ENCODE measurements at regions not wholly inside any gene's neighbourhood (a gene's known extent, or its start where the extent isn't known, plus 50 kb on each side); places are given as distances from the start of the nearest gene placed in this dataset.

GRCh38 chr2:145108959-145109710 lies 589.2 kb upstream of the ZEB2 start:
- Histone ChIP-seq H3K9ac (ENCODE audit: low read depth, low read length) (no peak overlapping the region), H3K9me3 (ENCODE audit: control insufficient read depth, insufficient read depth, low read length) (no peaks in the 10 kb centered on the region), H3K27ac (ENCODE audit: low read depth, low read length) (no peak overlapping the region), H3K36me3 (ENCODE audit: control insufficient read depth, insufficient read depth, low read length) (no peaks in the 10 kb centered on the region), H3K27me3 (ENCODE audit: control insufficient read depth, insufficient read depth, low read length) (no peaks in the 10 kb centered on the region), H3K4me1 (ENCODE audit: control insufficient read depth, insufficient read depth, low read length) (peaks cover 6% of the 10 kb centered on the region; the same call in 1 of the 2 replicates), H3K4me3 (ENCODE audit: low read depth, low read length) (no peak overlapping the region)

DNA sequence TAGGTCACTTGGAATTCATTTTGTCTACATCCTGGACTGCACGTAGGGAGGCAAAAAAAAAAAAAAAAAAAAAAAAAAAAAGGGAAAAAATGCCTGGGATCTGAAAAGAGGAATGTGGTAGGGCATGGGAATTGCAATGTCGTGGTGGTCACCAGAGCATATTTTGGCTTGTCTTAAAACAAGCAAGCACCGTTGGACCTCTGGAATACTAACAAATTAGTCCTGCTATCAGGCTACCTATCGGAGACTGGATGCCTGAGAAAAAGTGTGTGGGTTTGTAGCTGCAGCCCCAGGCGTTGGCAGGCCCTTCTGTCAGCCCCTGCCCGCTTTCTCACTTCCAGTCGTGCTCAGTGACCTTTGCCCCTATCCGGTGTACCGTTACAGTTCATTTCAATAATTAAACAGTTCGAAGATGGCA lies 588.5 kb upstream of the ZEB2 start:
- peaks cover 6% of the 10 kb centered on the region; the same call in 1 of the 2 replicates for H3K4me1 ChIP-seq (ENCODE audit: control insufficient read depth, insufficient read depth, low read length)
- no peak overlapping the region for H3K27ac ChIP-seq (ENCODE audit: low read depth, low read length)
- H3K9ac ChIP-seq (ENCODE audit: low read depth, low read length): no peak overlapping the region
- H3K9me3 ChIP-seq (ENCODE audit: control insufficient read depth, insufficient read depth, low read length): no peaks in the 10 kb centered on the region
- H3K36me3 ChIP-seq (ENCODE audit: control insufficient read depth, insufficient read depth, low read length): no peaks in the 10 kb centered on the region
- no peaks in the 10 kb centered on the region for H3K27me3 ChIP-seq (ENCODE audit: control insufficient read depth, insufficient read depth, low read length)
- H3K4me3 ChIP-seq (ENCODE audit: low read depth, low read length): no peak overlapping the region

DNA sequence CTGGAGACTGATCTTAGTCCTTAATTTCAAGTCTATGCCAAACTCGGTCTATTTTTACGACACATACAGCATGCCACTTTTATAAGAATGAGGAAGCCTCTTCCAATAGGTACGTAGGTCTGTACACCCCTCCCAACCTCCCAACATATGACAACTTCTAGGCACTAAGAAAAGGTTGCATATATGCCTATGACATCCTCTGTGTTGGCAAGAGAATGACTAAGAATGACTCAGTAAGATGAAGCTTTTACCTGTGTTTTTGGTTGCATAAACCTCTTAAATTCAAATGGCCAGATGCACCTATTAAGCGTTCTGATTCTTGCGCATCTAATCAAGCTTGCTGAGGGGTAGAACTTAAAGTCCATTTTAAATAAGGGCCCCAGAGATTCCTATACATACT lies 586.4 kb upstream of the ZEB2 start:
- Histone ChIP-seq H3K27ac (ENCODE audit: low read depth, low read length) (no peak overlapping the region), H3K27me3 (ENCODE audit: control insufficient read depth, insufficient read depth, low read length) (no peaks in the 10 kb centered on the region), H3K9ac (ENCODE audit: low read depth, low read length) (no peak overlapping the region), H3K4me1 (ENCODE audit: control insufficient read depth, insufficient read depth, low read length) (peaks cover 3% of the 10 kb centered on the region; the same call in 1 of the 2 replicates), H3K9me3 (ENCODE audit: control insufficient read depth, insufficient read depth, low read length) (no peaks in the 10 kb centered on the region), H3K4me3 (ENCODE audit: low read depth, low read length) (no peak overlapping the region), H3K36me3 (ENCODE audit: control insufficient read depth, insufficient read depth, low read length) (no peaks in the 10 kb centered on the region)

DNA sequence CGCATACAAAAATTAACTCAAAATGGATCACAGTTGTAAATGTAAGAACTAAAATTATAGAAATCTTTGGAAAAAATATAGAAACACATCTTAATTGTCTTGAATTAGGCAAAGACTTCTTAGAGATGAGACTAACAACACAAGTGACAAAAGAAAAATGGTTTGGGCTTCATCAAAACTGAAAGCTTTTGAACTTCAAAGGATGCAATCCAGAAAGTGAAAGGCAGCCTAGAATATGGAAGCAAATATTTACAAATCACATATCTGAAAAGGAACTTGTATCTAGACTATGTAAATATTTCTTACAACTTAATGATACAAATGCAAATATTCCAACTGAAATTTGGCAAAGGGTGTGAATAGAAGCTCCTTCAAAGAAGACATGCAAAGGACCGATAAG lies 582.8 kb upstream of the ZEB2 start:
- H3K36me3 ChIP-seq (ENCODE audit: control insufficient read depth, insufficient read depth, low read length): no peaks in the 10 kb centered on the region
- H3K27ac ChIP-seq (ENCODE audit: low read depth, low read length): no peak overlapping the region
- no peak overlapping the region for H3K4me3 ChIP-seq (ENCODE audit: low read depth, low read length)
- no peak overlapping the region for H3K9ac ChIP-seq (ENCODE audit: low read depth, low read length)
- H3K9me3 ChIP-seq (ENCODE audit: control insufficient read depth, insufficient read depth, low read length): no peaks in the 10 kb centered on the region
- H3K4me1 ChIP-seq (ENCODE audit: control insufficient read depth, insufficient read depth, low read length): no peaks in the 10 kb centered on the region
- no peaks in the 10 kb centered on the region for H3K27me3 ChIP-seq (ENCODE audit: control insufficient read depth, insufficient read depth, low read length)

- no peaks in the 10 kb centered on the region for H3K4me1 ChIP-seq (ENCODE audit: control insufficient read depth, insufficient read depth, low read length)
Measured at GRCh38 chr2:145100301-145100700, 580.4 kb upstream of the ZEB2 start.

GRCh38 chr2:145096582-145096981 lies 576.7 kb upstream of the ZEB2 start:
- H3K9me3 ChIP-seq (ENCODE audit: control insufficient read depth, insufficient read depth, low read length): no peaks in the 10 kb centered on the region
- H3K4me3 ChIP-seq (ENCODE audit: low read depth, low read length): no peak overlapping the region
- no peaks in the 10 kb centered on the region for H3K27me3 ChIP-seq (ENCODE audit: control insufficient read depth, insufficient read depth, low read length)
- no peak overlapping the region for H3K9ac ChIP-seq (ENCODE audit: low read depth, low read length)
- no peak overlapping the region for H3K27ac ChIP-seq (ENCODE audit: low read depth, low read length)
- H3K36me3 ChIP-seq (ENCODE audit: control insufficient read depth, insufficient read depth, low read length): no peaks in the 10 kb centered on the region
- H3K4me1 ChIP-seq (ENCODE audit: control insufficient read depth, insufficient read depth, low read length): no peaks in the 10 kb centered on the region

More at GRCh38 chr2:145100301-145100700, 580.4 kb upstream of the ZEB2 start:
- no peaks in the 10 kb centered on the region for H3K9me3 ChIP-seq (ENCODE audit: control insufficient read depth, insufficient read depth, low read length)
- H3K9ac ChIP-seq (ENCODE audit: low read depth, low read length): no peak overlapping the region
- no peak overlapping the region for H3K4me3 ChIP-seq (ENCODE audit: low read depth, low read length)
- no peaks in the 10 kb centered on the region for H3K27me3 ChIP-seq (ENCODE audit: control insufficient read depth, insufficient read depth, low read length)
- no peak overlapping the region for H3K27ac ChIP-seq (ENCODE audit: low read depth, low read length)
- no peaks in the 10 kb centered on the region for H3K36me3 ChIP-seq (ENCODE audit: control insufficient read depth, insufficient read depth, low read length)

DNA sequence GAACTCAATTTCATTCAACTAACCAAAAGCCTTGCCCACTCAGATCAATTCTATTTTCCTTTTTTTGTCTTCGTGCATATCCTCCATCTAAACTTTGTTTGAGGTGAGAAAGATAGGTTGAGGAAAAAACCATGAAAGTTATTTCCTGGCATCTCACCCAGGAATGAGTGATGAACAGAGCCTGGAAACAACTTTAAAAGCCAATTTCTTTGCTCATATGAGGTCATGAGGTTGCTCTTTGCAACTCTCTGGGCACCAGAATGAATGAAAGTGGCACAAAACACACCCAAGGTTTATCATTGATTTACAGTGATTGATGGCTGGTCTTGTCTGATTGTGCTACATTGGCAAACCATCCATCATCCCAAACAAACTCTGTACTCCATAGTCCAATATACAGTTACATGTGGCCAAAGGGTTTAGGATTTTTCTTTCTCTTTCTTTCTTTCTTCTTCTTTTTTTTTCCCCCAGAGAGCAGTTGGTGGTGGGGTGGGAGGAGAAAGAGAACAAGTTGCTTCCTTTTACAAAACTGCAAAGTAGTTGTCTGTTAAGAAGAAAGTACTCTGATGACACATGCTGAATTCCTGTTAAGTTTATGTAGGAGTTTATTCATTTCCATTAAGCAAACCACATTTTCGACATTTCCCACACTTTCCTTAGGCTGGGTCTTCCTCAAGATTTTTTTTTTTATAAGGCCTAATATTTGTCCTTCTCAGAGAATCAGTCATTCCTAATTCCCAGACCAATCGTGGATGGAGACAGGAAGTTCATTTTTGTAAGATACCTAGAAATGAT lies 575.9 kb upstream of the ZEB2 start:
- Histone ChIP-seq H3K27ac (ENCODE audit: low read depth, low read length) (no peak overlapping the region), H3K4me3 (ENCODE audit: low read depth, low read length) (no peak overlapping the region), H3K4me1 (ENCODE audit: control insufficient read depth, insufficient read depth, low read length) (no peaks in the 10 kb centered on the region), H3K27me3 (ENCODE audit: control insufficient read depth, insufficient read depth, low read length) (no peaks in the 10 kb centered on the region), H3K36me3 (ENCODE audit: control insufficient read depth, insufficient read depth, low read length) (no peaks in the 10 kb centered on the region), H3K9ac (ENCODE audit: low read depth, low read length) (no peak overlapping the region), H3K9me3 (ENCODE audit: control insufficient read depth, insufficient read depth, low read length) (no peaks in the 10 kb centered on the region)

DNA sequence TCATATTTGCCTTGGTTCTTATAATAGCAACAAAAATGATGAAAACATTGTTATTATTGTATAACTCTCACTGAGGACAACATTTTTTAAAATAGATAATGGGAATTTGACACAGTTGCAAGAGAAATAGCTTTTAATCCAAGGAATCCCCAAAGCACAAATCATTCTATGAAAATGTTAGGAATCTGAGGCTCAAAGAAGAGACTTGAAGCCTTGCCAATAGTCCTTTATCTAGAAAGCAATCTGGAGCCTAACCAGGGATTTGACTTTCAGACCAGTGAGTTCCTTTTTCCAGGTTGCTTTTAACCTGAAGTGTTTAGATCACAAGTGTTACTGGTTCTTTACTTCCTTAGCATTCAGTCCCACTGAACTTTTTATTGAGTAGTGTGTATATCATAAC lies 574.5 kb upstream of the ZEB2 start:
- Histone ChIP-seq H3K9ac (ENCODE audit: low read depth, low read length) (no peak overlapping the region), H3K4me1 (ENCODE audit: control insufficient read depth, insufficient read depth, low read length) (no peaks in the 10 kb centered on the region), H3K4me3 (ENCODE audit: low read depth, low read length) (no peak overlapping the region), H3K27ac (ENCODE audit: low read depth, low read length) (no peak overlapping the region), H3K36me3 (ENCODE audit: control insufficient read depth, insufficient read depth, low read length) (no peaks in the 10 kb centered on the region), H3K27me3 (ENCODE audit: control insufficient read depth, insufficient read depth, low read length) (no peaks in the 10 kb centered on the region), H3K9me3 (ENCODE audit: control insufficient read depth, insufficient read depth, low read length) (no peaks in the 10 kb centered on the region)

DNA sequence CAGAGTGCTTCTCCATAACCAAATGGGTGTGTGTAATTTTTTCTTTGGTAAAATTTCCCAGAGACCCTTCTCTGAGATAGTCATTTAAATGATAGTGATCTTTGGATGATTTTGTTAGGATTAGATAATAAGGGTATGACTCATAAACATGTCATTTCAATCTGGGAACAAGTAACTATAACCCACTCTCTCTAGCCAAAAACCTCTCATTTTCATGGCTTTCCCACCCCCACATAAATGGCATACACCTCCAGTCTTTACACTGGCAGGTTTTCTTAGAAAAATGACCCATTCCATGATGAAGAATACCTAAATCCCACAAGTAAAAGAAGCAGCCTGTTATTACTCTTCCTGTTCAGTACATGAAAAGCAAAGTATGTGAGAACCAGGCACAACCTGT lies 572.0 kb upstream of the ZEB2 start:
- Histone ChIP-seq H3K27ac (ENCODE audit: low read depth, low read length) (no peak overlapping the region), H3K9ac (ENCODE audit: low read depth, low read length) (no peak overlapping the region), H3K9me3 (ENCODE audit: control insufficient read depth, insufficient read depth, low read length) (no peaks in the 10 kb centered on the region), H3K27me3 (ENCODE audit: control insufficient read depth, insufficient read depth, low read length) (no peaks in the 10 kb centered on the region), H3K36me3 (ENCODE audit: control insufficient read depth, insufficient read depth, low read length) (no peaks in the 10 kb centered on the region), H3K4me3 (ENCODE audit: low read depth, low read length) (no peak overlapping the region), H3K4me1 (ENCODE audit: control insufficient read depth, insufficient read depth, low read length) (no peaks in the 10 kb centered on the region)

DNA sequence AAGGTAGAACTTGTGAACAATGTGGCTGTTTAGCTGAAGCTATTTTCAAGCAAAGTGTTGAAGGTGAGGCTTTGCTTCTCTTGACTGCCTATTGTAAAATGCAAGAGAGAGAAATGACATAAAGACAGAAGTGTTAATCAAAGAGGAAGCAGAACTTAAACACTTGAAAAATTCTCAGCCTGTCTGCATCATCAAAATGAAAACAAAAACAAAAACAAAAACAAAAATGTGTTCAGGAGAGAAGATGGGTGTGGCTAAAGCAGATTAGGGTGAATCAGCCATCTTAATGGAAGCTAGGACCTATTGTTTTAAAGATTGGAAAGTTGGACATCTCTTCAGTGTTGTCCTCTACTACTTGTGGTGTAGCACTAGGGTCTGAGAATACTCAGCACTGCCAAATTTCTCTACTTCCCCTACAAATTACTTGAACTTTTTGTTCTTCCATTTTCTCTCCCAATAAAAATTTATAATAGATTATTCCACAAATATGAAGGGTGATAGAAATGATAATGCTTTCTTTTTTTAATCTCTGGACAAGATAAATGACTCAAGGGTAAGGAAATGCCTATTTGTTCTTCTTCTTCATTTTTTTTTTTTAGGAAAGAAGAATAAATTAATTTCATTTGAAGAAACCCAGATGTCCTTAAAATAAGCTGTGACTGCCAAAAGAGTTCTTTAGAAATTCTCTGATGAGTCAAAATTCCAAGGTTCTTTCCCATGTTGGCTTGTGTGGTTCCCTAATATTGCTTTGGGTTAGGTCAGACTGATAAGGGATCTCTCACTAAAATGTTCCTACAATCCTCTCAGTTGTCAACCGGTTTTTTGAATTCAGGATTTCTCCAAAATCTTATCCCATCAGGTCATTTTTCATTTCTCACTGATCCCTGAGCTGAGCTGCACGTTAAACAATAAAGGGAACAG lies 571.2 kb upstream of the ZEB2 start:
- Histone ChIP-seq H3K27me3 (ENCODE audit: control insufficient read depth, insufficient read depth, low read length) (no peaks in the 10 kb centered on the region), H3K9ac (ENCODE audit: low read depth, low read length) (no peak overlapping the region), H3K4me3 (ENCODE audit: low read depth, low read length) (no peak overlapping the region), H3K27ac (ENCODE audit: low read depth, low read length) (no peak overlapping the region), H3K4me1 (ENCODE audit: control insufficient read depth, insufficient read depth, low read length) (no peaks in the 10 kb centered on the region), H3K36me3 (ENCODE audit: control insufficient read depth, insufficient read depth, low read length) (no peaks in the 10 kb centered on the region), H3K9me3 (ENCODE audit: control insufficient read depth, insufficient read depth, low read length) (no peaks in the 10 kb centered on the region)

Data from HUES48 (cell line).